IgD-negative memory B cell (primary cell): ENCODE measurements at regions not wholly inside any gene's neighbourhood (a gene's known extent, or its start where the extent isn't known, plus 50 kb on each side); places are given as distances from the start of the nearest gene placed in this dataset.

Experiments
- H3K27ac Mint-ChIP-seq, 3 donors: one replicate each; pipeline ENCODE4 v1.8.0; 2020 to 2022; ENCODE audit warnings: mild to moderate bottlenecking in 3 of 3, mixed read lengths in 3 of 3, moderate library complexity in 1 of 3
- H3K27me3 Mint-ChIP-seq: one replicate; pipeline ENCODE4 v1.8.0; 2021; ENCODE audit warnings: mixed read lengths
- H3K36me3 Mint-ChIP-seq: one replicate; pipeline ENCODE4 v1.8.0; 2020; ENCODE audit warnings: mild to moderate bottlenecking, mixed read lengths
- H3K4me1 Mint-ChIP-seq, 3 donors: one replicate each; pipeline ENCODE4 v1.8.0; 2020 to 2022; ENCODE audit warnings: mixed read lengths in 3 of 3, mild to moderate bottlenecking in 1 of 3
- H3K4me3 Mint-ChIP-seq, 4 donors: one replicate each; pipeline ENCODE4 v1.8.0; 2020 to 2022; ENCODE audit warnings: mild to moderate bottlenecking in 4 of 4, mixed read lengths in 4 of 4, moderate library complexity in 3 of 4
- H3K9me3 Mint-ChIP-seq, 3 donors: one replicate each; pipeline ENCODE4 v1.8.0; 2020 to 2021; ENCODE audit warnings: mixed read lengths in 3 of 3, mild to moderate bottlenecking in 1 of 3

DNA sequence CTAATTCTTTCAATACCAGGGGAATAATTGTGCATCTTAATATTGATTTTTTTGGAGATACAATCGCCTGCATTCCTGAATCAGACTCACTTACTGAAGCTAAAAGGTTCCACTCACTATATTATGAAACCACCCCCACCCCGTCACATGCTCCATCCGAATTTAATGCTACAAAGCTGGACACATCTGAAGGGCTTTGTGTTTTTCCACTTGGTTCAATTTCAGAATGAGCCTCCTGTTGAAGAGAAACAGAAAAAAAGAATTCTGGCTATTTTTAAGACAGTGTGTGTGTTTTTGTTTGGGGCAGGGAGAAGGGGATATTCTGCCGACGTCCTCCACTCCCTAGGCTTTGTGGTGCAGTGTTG lies 165.5 kb upstream of the TBX20 start:
- no peak overlapping the region for H3K4me3 Mint-ChIP-seq
- no peaks in the 10 kb centered on the region for H3K36me3 Mint-ChIP-seq
- H3K9me3 Mint-ChIP-seq, result peaks cover 0 to 2% (median 0%) of the 10 kb centered on the region in 3 donors
- peaks cover 0 to 2% (median 0%) of the 10 kb centered on the region in 3 donors for H3K4me1 Mint-ChIP-seq
- peaks cover 2% of the 10 kb centered on the region for H3K27me3 Mint-ChIP-seq
- H3K27ac Mint-ChIP-seq, result no peak overlapping the region

DNA sequence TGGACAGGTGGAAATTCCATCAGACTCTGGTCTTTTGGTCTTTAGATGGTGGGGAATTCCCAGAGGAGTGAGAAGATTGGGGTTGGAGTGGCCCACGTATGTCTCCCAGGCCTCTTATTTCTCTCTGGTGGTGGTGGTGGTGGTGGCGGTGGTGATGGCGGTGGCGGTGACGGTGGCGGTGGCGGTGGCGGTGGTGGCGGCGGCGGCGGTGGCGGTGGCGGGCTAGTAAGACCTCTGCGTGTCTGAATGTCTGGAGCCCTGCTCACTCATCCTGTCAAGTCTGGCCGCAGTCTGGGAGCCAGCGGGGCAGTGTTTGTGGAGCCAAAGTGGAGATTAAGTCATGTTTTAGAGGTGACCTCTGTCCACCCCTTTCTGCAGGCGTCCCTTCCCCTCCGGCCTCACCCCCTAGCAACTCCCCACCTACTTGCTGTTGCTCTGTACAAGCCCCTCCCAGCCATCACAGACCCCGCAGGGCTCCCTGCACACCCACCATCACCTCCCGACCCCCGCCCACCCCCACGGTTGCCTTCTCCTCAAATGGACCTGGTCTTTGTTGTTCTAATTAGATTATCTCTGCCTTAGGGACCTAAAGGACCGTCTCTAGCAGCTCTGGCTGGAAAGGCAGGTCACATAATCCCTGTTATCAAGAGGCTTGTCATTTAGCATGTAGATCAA lies 165.0 kb upstream of the TBX20 start:
- peaks cover 2% of the 10 kb centered on the region for H3K27me3 Mint-ChIP-seq
- peaks cover 0 to 2% (median 0%) of the 10 kb centered on the region in 3 donors for H3K9me3 Mint-ChIP-seq
- H3K36me3 Mint-ChIP-seq, result no peaks in the 10 kb centered on the region
- peak overlapping the region in 1 of 3 donors; percentile 45 for H3K27ac Mint-ChIP-seq
- H3K4me1 Mint-ChIP-seq, result peaks cover 0 to 2% (median 0%) of the 10 kb centered on the region in 3 donors
- H3K4me3 Mint-ChIP-seq, result no peak overlapping the region

DNA sequence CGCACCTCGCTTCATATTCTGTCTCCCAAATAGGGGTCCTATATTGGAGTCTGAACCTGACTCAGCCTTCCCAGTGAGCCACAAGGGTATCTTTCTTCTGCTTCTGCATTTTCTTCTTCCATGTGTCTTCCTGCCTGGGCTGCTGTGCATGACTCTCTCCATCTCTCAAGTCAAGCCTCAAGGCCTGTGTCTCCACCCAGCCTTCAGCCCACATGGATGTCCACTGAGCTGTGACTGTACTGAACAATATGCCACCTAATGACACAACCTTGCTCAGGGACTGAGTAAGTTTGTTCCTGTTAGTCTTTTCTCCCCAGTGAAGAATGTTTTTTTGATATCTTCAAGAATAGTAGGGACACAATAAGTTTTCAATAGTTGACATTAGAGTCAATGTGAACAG lies 162.7 kb upstream of the TBX20 start:
- no peaks in the 10 kb centered on the region for H3K36me3 Mint-ChIP-seq
- H3K27ac Mint-ChIP-seq, result no peak overlapping the region
- no peaks in the 10 kb centered on the region for H3K9me3 Mint-ChIP-seq
- H3K4me1 Mint-ChIP-seq, result peaks cover 0 to 2% (median 0%) of the 10 kb centered on the region in 3 donors
- H3K4me3 Mint-ChIP-seq, result no peak overlapping the region
- peaks cover 2% of the 10 kb centered on the region for H3K27me3 Mint-ChIP-seq

DNA sequence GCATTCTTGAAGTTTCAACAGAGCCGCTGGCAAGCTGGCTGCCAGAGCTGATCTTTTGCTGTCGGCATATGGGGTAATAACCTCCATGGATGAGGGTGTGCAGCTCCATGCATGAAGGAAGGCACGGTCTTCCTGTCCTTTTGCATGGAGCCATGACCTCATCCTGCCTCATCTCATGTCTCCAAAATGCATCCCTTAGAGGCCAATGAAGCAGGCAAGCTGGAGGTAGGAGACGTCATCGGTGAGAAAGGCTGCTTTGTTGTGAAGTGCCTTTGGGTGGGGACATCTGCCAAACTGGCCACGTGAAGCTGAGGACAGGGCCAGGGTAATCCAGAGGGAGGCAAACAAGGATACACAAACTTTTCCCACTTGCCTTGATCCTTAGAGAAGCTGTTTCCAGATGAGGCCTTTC lies 161.5 kb upstream of the TBX20 start:
- Mint-ChIP-seq H3K27me3 (peaks cover 4% of the 10 kb centered on the region), H3K36me3 (no peaks in the 10 kb centered on the region), H3K27ac (no peak overlapping the region), H3K4me3 (no peak overlapping the region), H3K4me1 (no peaks in the 10 kb centered on the region), H3K9me3 (no peaks in the 10 kb centered on the region)

DNA sequence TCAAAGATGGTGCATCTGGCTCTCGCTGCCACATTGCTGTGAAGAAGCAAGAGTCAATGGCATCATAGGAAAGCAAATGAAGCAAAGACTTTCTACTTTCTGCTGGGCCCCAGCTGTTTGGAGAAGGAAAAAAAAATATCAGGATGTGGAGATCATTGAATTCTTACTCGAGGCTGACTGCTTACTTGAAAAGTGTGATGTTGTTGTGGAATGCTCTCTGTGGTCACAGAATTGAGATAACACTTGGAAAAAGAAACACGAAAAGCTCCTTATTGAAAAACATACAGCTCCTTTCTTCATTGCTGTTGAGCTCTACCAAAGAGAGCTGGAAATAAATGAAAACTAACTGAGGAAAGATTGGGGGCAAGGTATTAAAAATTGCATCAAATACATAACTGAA lies 157.4 kb upstream of the TBX20 start:
- H3K27me3 Mint-ChIP-seq, result peaks cover 5% of the 10 kb centered on the region
- no peaks in the 10 kb centered on the region for H3K9me3 Mint-ChIP-seq
- no peaks in the 10 kb centered on the region for H3K4me1 Mint-ChIP-seq
- H3K36me3 Mint-ChIP-seq, result no peaks in the 10 kb centered on the region
- no peak overlapping the region for H3K27ac Mint-ChIP-seq
- no peak overlapping the region for H3K4me3 Mint-ChIP-seq

DNA sequence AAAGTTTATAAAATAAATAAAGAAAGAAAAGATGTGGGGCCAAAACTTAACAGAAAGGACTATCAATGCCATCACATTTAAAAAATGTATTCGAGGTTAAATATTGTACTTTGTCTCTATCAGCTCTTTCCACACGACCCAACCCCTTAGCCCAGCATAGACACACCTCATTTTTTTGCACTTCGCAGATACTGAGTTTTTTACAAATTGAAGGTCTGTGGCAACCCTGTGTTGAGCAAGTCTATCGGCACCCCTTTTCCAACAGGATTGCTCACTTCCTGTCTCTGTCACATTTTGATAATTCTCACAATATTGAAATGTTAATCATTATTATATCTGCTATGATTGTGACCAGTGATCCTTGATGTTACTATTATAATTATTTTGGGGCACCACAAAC lies 151.6 kb upstream of the TBX20 start:
- H3K36me3 Mint-ChIP-seq, result no peaks in the 10 kb centered on the region
- H3K27ac Mint-ChIP-seq, result no peak overlapping the region
- H3K9me3 Mint-ChIP-seq, result no peaks in the 10 kb centered on the region
- no peak overlapping the region for H3K4me3 Mint-ChIP-seq
- peaks cover 3% of the 10 kb centered on the region for H3K27me3 Mint-ChIP-seq
- H3K4me1 Mint-ChIP-seq, result no peaks in the 10 kb centered on the region

DNA sequence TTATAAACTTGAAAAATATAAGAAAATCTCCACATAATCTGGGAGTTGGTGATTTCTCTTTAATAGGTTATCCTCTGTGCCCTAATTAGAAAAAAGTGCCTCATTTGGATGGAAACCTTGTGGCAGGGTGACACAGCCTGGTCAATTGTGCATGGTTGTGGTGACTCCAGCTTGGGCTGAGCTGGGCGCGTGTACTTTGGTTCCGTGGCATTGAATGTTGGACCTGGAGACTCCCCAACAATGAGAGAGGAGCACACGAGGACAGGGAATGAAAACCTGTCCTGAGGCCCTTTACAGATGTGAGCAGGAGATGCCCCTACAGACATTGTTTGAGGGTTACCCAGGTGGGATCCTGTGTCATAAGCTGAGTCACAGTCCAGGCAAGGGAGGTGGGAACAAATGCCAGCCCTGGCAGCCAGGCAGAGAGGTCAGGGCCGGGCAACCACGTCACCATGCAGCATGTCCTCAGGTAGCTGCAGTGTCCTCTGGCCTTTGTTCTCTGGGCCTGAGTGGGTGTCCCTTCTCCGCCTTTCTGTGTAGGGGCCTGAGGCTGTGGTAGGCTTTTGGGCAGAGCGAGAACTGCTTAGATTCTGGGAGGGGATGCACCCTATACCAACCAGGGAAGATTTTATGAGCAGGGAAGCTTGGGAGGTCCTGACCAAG lies 147.4 kb upstream of the TBX20 start:
- no peaks in the 10 kb centered on the region for H3K36me3 Mint-ChIP-seq
- H3K27me3 Mint-ChIP-seq, result peaks cover 4% of the 10 kb centered on the region
- no peak overlapping the region for H3K4me3 Mint-ChIP-seq
- H3K4me1 Mint-ChIP-seq, result peaks cover 0 to 2% (median 1%) of the 10 kb centered on the region in 3 donors
- no peak overlapping the region for H3K27ac Mint-ChIP-seq
- H3K9me3 Mint-ChIP-seq, result no peaks in the 10 kb centered on the region

DNA sequence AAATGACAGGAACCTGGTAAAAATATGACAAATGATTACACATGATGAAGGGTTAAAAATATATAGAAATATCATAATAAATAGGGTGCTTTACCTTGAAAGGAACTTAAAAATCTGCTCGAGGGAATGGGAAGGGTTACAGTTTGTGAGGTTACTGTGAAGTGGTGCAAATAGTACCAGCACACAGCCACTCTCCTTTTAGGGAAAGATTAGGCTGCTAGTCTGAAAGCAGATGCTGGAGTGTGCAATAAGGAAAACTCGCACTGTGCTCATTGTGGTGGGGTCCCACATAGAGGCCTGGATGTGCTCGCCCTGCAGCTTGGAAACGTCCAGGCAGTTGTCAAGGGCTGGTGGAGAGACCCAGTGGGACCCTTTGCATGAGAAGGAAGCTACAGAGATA lies 145.9 kb upstream of the TBX20 start:
- Mint-ChIP-seq H3K9me3 (no peaks in the 10 kb centered on the region), H3K4me1 (peaks cover 0 to 2% (median 1%) of the 10 kb centered on the region in 3 donors), H3K27ac (no peak overlapping the region), H3K36me3 (no peaks in the 10 kb centered on the region), H3K27me3 (peaks cover 7% of the 10 kb centered on the region), H3K4me3 (no peak overlapping the region)

DNA sequence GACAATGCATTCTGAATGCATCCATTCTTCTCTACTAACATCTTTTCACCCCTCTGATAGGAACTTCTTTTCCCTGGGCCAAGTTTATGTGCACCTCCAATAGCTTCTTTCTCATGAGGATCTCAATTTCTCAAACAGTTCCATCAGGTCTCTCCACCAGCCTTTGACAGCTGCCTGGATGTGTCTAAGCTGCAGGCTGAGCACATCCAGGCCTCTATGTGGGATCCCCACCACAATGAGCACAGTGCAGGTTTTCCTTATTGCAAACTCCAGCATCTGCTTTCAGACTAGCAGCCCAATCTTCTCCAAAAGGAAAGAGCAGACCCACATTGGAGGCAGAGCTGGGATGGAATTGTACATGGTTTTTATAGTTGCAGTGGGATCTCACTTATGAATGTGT lies 145.3 kb upstream of the TBX20 start:
- H3K9me3 Mint-ChIP-seq, result no peaks in the 10 kb centered on the region
- H3K27me3 Mint-ChIP-seq, result peaks cover 8% of the 10 kb centered on the region
- no peak overlapping the region for H3K27ac Mint-ChIP-seq
- peaks cover 0 to 2% (median 1%) of the 10 kb centered on the region in 3 donors for H3K4me1 Mint-ChIP-seq
- no peaks in the 10 kb centered on the region for H3K36me3 Mint-ChIP-seq
- no peak overlapping the region for H3K4me3 Mint-ChIP-seq

DNA sequence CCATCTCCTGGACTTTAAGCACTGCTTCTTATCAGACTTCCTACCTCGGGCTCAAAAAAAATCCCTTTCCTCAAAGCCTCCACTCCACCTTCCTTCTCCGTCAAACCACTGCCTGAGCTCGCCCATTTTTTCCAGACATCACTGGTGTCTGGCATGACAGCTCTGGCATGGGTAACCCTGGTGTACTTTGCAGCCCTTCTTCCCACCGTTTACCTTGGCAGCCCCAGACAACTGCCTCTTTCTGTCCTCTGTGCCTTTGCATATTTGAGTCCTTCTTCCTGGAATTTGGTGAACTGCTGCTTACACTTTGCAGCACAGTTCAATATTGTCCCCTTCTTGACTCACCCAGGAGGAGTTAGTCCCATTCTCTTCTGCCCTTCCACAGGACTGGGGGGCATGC lies 144.6 kb upstream of the TBX20 start:
- Mint-ChIP-seq H3K27me3 (peaks cover 8% of the 10 kb centered on the region), H3K27ac (no peak overlapping the region), H3K4me1 (peaks cover 0 to 2% (median 1%) of the 10 kb centered on the region in 3 donors), H3K9me3 (no peaks in the 10 kb centered on the region), H3K36me3 (no peaks in the 10 kb centered on the region), H3K4me3 (no peak overlapping the region)

DNA sequence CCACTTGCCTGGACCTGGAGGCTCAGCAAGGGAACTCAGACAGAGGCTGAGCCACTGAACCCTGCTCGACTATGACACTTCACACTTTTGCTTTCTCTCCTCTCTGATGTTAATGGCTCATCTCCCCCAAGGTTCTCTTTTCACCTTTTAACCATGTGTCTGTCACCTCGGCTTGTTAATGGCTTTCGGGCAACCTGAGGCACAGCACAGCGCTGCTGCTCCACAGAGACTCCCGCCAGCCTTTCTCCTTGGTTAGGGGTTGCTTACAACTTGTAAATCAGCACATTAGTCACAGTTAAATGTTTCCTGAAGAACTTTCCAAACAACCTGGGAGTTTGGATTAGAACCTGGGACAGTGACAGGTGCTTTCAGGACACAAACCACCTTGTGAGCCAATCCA lies 136.2 kb upstream of the TBX20 start:
- H3K4me1 Mint-ChIP-seq, result no peaks in the 10 kb centered on the region
- peaks cover 6% of the 10 kb centered on the region for H3K27me3 Mint-ChIP-seq
- H3K36me3 Mint-ChIP-seq, result no peaks in the 10 kb centered on the region
- H3K4me3 Mint-ChIP-seq, result peak overlapping the region in 1 of 4 donors; percentile 69
- H3K27ac Mint-ChIP-seq, result no peak overlapping the region
- H3K9me3 Mint-ChIP-seq, result no peaks in the 10 kb centered on the region

DNA sequence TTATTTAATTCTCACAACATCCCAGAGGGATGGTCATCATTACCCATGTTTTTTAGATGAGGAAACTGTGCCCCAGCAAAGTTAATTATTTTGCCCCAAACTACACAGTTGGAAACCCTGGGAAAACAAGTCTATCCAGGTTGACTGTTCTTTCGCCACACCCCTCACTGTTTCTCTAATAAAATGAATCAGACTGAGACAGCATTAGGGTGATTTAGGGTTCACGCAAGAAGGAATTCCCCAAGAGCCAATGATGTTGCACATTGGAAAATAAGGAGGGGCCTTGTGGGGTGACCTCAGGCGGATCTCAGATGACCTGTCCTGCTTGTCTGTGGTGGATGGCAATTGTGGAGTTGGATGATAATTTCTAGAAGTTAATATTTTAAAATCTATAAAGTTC lies 135.7 kb upstream of the TBX20 start:
- Mint-ChIP-seq H3K27me3 (peaks cover 3% of the 10 kb centered on the region), H3K36me3 (no peaks in the 10 kb centered on the region), H3K4me3 (no peak overlapping the region), H3K27ac (no peak overlapping the region), H3K9me3 (no peaks in the 10 kb centered on the region), H3K4me1 (no peaks in the 10 kb centered on the region)

DNA sequence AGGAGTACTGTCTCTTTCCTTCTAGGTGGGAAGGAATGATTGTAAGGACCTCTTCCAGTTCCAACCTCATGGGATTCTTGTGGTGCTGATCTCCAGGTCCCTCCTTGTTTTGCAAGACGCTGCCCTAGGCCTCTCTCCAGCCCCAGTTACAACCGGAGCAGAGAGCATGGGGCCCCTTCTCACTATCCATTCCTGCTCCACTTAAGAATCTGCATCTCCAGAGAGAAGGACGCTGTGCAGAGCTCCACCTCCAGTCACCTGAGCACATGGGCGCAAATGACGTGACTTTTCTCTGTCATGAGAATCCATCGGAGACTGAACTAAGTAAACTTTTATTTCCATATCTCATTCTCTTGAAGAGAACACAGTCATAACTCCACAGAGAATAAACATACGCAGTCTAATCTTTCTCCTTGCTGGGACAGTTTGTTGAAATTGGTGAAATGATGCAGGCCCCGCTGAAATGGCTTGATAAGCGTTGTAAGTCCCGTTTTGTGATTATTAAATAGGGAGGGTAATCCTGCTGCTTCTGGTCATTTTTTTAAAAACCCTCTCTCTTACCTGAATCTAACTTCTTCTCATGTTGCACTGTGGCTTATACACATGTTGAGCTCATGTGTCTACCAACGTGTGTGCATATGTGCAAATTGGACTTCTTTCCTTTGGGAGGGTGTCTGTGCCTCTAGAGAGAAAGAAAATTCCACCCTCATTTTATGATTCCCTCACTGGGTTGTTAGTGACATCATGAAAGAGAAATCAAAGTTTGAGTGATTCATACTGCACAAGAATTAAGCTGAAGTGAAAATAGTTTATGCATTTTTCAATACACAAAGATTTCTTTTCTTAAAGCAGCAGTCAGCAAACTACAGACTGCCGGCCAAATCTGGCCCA lies 133.2 kb upstream of the TBX20 start:
- Mint-ChIP-seq H3K4me3 (no peak overlapping the region), H3K9me3 (no peaks in the 10 kb centered on the region), H3K36me3 (no peaks in the 10 kb centered on the region), H3K4me1 (peaks cover 0 to 2% (median 0%) of the 10 kb centered on the region in 3 donors), H3K27ac (no peak overlapping the region), H3K27me3 (peaks cover 3% of the 10 kb centered on the region)

DNA sequence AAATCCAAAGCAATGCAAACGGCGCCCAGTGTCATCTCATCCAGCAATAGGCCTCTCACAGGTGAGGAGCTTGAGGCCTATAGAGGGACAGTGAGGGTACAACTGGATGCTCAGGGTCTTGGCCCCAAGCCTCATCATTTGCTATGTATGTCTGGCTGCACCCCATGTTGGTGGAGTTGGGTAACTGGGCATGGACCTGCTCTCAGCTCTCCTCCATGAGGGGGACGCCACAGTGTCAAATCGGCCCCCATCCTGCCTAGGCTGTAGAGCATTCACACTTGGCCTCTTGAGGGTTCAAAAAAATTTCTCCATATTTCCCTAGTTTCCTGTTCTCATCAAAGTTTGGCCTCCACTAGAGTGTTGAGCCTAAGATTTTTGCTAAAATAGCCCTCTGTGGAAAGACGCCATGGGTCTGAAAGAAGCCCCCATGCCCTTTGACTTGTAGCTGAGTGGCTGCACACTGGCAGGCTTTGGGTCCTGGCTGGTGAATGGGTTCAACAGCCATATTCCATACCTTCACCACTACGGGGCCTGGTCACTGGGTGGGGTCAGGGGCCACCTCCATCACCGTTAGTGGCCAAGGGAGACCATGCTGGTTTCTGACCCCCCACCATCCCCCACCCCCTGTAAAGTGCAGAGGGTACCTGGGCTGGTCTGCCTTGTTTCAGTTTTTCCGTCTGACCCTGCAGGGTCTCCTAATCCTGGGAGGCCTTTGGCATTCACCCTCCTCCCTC lies 132.3 kb upstream of the TBX20 start:
- Mint-ChIP-seq H3K9me3 (no peaks in the 10 kb centered on the region), H3K4me3 (no peak overlapping the region), H3K27ac (no peak overlapping the region), H3K4me1 (peaks cover 0 to 2% (median 0%) of the 10 kb centered on the region in 3 donors), H3K36me3 (no peaks in the 10 kb centered on the region), H3K27me3 (peaks cover 3% of the 10 kb centered on the region)
